ENCODE measurements at regions not wholly inside any gene's neighbourhood (a gene's known extent, or its start where the extent isn't known, plus 50 kb on each side); places are given as distances from the start of the nearest gene placed in this dataset.

DNA sequence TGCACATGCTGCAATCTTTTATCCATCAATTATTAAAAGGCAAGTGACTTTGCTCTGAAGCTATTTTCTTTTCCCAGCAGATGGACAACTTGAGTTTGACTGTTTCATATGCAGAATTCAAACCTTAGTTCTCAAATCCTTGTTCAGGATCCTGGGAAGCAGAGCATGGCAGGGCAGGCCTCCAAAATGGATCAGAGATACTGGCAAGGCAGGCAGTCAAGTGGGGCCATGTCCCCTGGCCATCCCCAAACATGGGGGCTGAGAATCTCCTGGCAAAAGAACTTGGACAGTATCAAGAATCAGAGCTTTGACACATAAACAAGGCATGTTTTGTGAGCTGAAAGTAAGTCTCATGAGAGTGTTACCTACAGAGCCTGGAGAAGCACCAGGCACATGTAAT lies 122.9 kb upstream of the CTNNB1 start:
- ATAC-seq (ENCODE audit: insufficient read depth, low FRiP score) (no peak), DNase-seq (no peak)
- Histone ChIP-seq H3K4me3 (no peak overlapping the region), H3K36me3 (ENCODE audit: control insufficient read depth in 4 of 4, insufficient read depth in 4 of 4, low read length in 4 of 4) (no peaks in the 10 kb centered on the region), H3K27ac (ENCODE audit: low read depth in 1 of 2, low read length in 1 of 2) (no peak overlapping the region), H3K4me1 (ENCODE audit: control insufficient read depth in 5 of 5, insufficient read depth in 5 of 5, low read length in 5 of 5) (no peaks in the 10 kb centered on the region), H3K9me3 (ENCODE audit: control insufficient read depth in 4 of 4, insufficient read depth in 3 of 4, low read length in 3 of 4) (peaks cover 0 to 2% (median 0%) of the 10 kb centered on the region in 4 donors), H3K27me3 (ENCODE audit: control insufficient read depth in 3 of 3, insufficient read depth in 3 of 3, low read length in 2 of 3) (no peaks in the 10 kb centered on the region), H3K9ac (ENCODE audit: insufficient read depth in 1 of 2, low read length in 2 of 2) (no peak overlapping the region)
- TF ChIP-seq CTCF (IDR thresholded peaks at IDR 0.05; ENCODE audit: control extremely low read depth, extremely low read depth) = no peak

- Histone ChIP-seq H3K27me3 (ENCODE audit: control insufficient read depth in 3 of 3, insufficient read depth in 3 of 3, low read length in 2 of 3) (no peaks in the 10 kb centered on the region), H3K9me3 (ENCODE audit: control insufficient read depth in 4 of 4, insufficient read depth in 3 of 4, low read length in 3 of 4) (peaks cover 0 to 2% (median 0%) of the 10 kb centered on the region in 4 donors), H3K4me1 (ENCODE audit: control insufficient read depth in 5 of 5, insufficient read depth in 5 of 5, low read length in 5 of 5) (no peaks in the 10 kb centered on the region), H3K36me3 (ENCODE audit: control insufficient read depth in 4 of 4, insufficient read depth in 4 of 4, low read length in 4 of 4) (no peaks in the 10 kb centered on the region), H3K9ac (ENCODE audit: insufficient read depth in 1 of 2, low read length in 2 of 2) (no peak overlapping the region), H3K27ac (ENCODE audit: low read depth in 1 of 2, low read length in 1 of 2) (no peak overlapping the region), H3K4me3 (no peak overlapping the region)
- WGBS, 2 donors = 86 to 92% methylated on average over 4 of the region's 4 CpGs
- ATAC-seq (ENCODE audit: insufficient read depth, low FRiP score) = no peak
- no peak for DNase-seq
- TF ChIP-seq CTCF (IDR thresholded peaks at IDR 0.05; ENCODE audit: control extremely low read depth, extremely low read depth) = no peak
These were observed 119.2 kb upstream of the CTNNB1 start for GRCh38 chr3:41080141-41080540.

GRCh38 chr3:41088882-41089281 lies 110.4 kb upstream of the CTNNB1 start:
- Histone ChIP-seq H3K9ac (ENCODE audit: insufficient read depth in 1 of 2, low read length in 2 of 2) (no peak overlapping the region), H3K4me3 (no peak overlapping the region)
- WGBS, 2 donors = 53 to 72% methylated on average over 1 of the region's 1 CpG

More at GRCh38 chr3:41088882-41089281, 110.4 kb upstream of the CTNNB1 start:
- no peak for ATAC-seq (ENCODE audit: insufficient read depth, low FRiP score)
- Histone ChIP-seq H3K4me1 (ENCODE audit: control insufficient read depth in 5 of 5, insufficient read depth in 5 of 5, low read length in 5 of 5) (peaks cover 0 to 6% (median 0%) of the 10 kb centered on the region in 5 donors), H3K27me3 (ENCODE audit: control insufficient read depth in 3 of 3, insufficient read depth in 3 of 3, low read length in 2 of 3) (no peaks in the 10 kb centered on the region), H3K27ac (ENCODE audit: low read depth in 1 of 2, low read length in 1 of 2) (no peak overlapping the region), H3K36me3 (ENCODE audit: control insufficient read depth in 4 of 4, insufficient read depth in 4 of 4, low read length in 4 of 4) (no peaks in the 10 kb centered on the region), H3K9me3 (ENCODE audit: control insufficient read depth in 4 of 4, insufficient read depth in 3 of 4, low read length in 3 of 4) (peaks cover 0 to 3% (median 0%) of the 10 kb centered on the region in 4 donors)
- no peak for TF ChIP-seq CTCF (IDR thresholded peaks at IDR 0.05; ENCODE audit: control extremely low read depth, extremely low read depth)
- DNase-seq = no peak

Measured in lung (tissue), 11 donors.